ENCODE measurements at regions not wholly inside any gene's neighbourhood (a gene's known extent, or its start where the extent isn't known, plus 50 kb on each side); places are given as distances from the start of the nearest gene placed in this dataset.

GRCh38 chr4:117971403-117971802 lies 62.9 kb upstream of the NDST3 start:
- TF ChIP-seq L3MBTL2 (conservative IDR thresholded peaks at IDR 0.05) = no peak
- no peak for TF ChIP-seq ARNT (IDR thresholded peaks at IDR 0.05)
- TF ChIP-seq FOXK2 (IDR thresholded peaks at IDR 0.05) = no peak
- no peak for TF ChIP-seq FOXA1 (IDR thresholded peaks at IDR 0.05)
- no peak for TF ChIP-seq ZNF384 (IDR thresholded peaks at IDR 0.05)
- no peak for TF ChIP-seq FOXM1 (IDR thresholded peaks at IDR 0.05; ENCODE audit: borderline replicate concordance)
- TF ChIP-seq HDGF (IDR thresholded peaks at IDR 0.05; ENCODE audit: borderline replicate concordance) = no peak
- no peak for TF ChIP-seq ELF4 (IDR thresholded peaks at IDR 0.05)
- no peak for TF ChIP-seq SP1 (IDR thresholded peaks at IDR 0.05)
- TF ChIP-seq PKNOX1 (IDR thresholded peaks at IDR 0.05) = no peak
- no peak for TF ChIP-seq TARDBP (IDR thresholded peaks at IDR 0.05)
- TF ChIP-seq NFRKB (IDR thresholded peaks at IDR 0.05) = no peak
- no peak for TF ChIP-seq BHLHE40 (IDR thresholded peaks at IDR 0.05; ENCODE audit: borderline replicate concordance)
- no peak for TF ChIP-seq CTBP1 (IDR thresholded peaks at IDR 0.05; ENCODE audit: borderline replicate concordance)

All from HEK293T (cell line).